ENCODE measurements at regions not wholly inside any gene's neighbourhood (a gene's known extent, or its start where the extent isn't known, plus 50 kb on each side); places are given as distances from the start of the nearest gene placed in this dataset.

- no peak for TF ChIP-seq EZH2 (IDR thresholded peaks at IDR 0.05; ENCODE audit: borderline replicate concordance, low read length)
- no peak for TF ChIP-seq CTCF (conservative IDR thresholded peaks at IDR 0.05 in 1 of 2, IDR thresholded peaks at IDR 0.05 in 1 of 2; ENCODE audit: extremely low read depth in 1 of 2, insufficient read depth in 1 of 2, low read depth in 1 of 2, low read length in 2 of 2)
Observed at GRCh38 chrX:20459410-20460350, 193.0 kb upstream of the RPS6KA3 start.

Data from mammary epithelial cell (primary cell).